IPS-11a (cell line): ENCODE measurements at regions not wholly inside any gene's neighbourhood (a gene's known extent, or its start where the extent isn't known, plus 50 kb on each side); places are given as distances from the start of the nearest gene placed in this dataset.

Source experiments
- H3K4me3 ChIP-seq: one replicate; pipeline ENCODE4 v1.5.1; 2013; ENCODE audit warnings: low read depth, low read length, control low read depth

GRCh38 chr11:122354025-122354697 lies 238.1 kb upstream of the BLID start:
- no peak overlapping the region for H3K4me3 ChIP-seq

- H3K4me3 ChIP-seq: no peak overlapping the region
Measured at GRCh38 chr11:122353561-122353960, 237.5 kb upstream of the BLID start.

DNA sequence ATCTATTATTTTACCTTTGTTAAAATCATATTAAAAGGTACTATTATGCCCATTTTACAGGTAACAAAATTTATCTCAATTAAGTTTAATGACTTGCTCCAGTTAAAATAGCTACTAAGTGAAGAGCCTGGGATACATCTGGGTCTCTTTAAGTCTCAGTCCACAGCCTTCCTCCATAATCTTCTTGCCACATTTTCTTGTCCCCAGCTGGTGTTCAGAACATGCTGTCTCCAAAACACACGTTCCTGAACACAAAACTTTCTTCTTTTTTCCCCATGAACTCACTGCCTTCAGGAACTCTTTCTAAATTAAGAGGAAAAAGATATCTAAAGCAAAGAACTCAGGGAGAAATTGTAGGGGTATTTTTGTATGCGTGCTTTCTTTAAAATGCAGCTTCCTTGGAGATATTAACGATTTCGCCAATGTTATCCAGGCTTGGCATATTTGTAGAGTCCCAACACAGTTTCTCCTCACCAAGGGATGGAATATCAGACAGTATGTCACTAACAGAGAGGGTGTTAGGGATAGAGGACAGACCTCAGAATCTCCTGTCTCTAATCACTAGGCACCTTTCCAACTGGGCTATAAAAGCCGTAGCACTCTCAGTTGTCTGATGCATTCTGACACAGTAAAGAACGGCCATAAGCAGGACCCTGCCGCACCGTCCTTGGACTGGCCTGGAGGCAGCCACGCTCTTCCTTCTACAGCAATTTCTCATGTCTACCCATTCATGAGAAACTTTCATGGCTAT lies 232.8 kb upstream of the BLID start:
- H3K4me3 ChIP-seq: no peak overlapping the region

- H3K4me3 ChIP-seq: no peak overlapping the region
Measured at GRCh38 chr11:122346006-122346405, 230.0 kb upstream of the BLID start.

DNA sequence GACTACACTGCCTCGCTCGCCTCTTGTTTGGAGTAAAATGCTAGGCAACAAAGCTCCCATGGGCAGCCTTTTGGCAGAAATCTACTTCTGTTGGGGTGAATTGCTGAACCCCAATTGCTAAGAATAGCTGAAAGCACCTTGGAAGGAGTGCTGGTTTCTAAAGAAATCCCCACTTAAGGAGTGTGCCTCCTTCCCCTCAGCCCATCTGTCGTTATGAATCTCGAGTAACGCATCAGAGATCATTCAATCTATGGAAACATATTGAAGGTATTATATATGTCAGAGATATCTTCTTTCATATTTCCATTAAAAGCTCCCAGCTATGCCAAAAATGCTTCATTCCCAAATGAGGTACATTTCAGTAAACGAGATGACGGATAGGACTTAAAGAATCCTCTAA lies 229.6 kb upstream of the BLID start:
- no peak overlapping the region for H3K4me3 ChIP-seq

DNA sequence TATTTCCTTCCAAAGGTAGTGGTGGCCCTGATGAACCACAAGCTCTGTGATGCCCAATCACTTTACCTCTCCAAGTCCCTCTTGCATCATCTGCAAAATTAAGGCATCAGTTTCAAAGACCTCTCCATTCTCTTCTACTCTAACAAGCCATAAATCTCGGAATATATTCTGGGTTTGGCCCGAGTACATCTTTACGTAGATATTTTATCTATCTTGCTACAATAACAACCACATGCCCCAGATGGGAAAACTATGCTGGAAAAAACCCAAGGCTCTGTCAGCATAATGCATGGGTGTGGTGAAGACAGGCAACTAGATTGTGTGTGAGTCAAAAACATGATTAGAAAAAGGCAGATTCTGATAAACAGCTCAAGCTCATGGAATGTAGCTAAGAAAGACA lies 228.2 kb upstream of the BLID start:
- H3K4me3 ChIP-seq: no peak overlapping the region

DNA sequence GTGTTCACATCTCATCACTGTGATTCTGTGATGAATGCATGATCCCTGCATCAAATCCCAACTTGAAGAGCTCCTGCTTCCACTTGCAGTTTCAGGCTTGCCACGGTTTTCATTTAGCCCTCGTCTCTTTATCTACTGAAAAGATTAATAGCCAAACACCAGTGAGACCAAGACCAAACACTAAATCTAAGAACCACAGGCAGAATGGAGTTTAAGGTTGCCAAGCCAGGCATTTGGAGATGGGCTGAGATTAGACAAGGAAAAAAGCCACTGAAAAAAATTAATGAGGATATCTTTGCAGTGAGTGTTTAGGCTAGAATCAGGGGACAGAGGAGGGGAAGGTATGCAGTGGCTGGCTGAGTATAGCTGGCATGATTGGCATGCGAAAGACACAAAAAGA lies 227.2 kb upstream of the BLID start:
- H3K4me3 ChIP-seq: no peak overlapping the region

- no peak overlapping the region for H3K4me3 ChIP-seq
Measured at GRCh38 chr11:122342089-122342744, 226.2 kb upstream of the BLID start.

GRCh38 chr11:122341477-122341876 lies 225.5 kb upstream of the BLID start:
- no peak overlapping the region for H3K4me3 ChIP-seq

DNA sequence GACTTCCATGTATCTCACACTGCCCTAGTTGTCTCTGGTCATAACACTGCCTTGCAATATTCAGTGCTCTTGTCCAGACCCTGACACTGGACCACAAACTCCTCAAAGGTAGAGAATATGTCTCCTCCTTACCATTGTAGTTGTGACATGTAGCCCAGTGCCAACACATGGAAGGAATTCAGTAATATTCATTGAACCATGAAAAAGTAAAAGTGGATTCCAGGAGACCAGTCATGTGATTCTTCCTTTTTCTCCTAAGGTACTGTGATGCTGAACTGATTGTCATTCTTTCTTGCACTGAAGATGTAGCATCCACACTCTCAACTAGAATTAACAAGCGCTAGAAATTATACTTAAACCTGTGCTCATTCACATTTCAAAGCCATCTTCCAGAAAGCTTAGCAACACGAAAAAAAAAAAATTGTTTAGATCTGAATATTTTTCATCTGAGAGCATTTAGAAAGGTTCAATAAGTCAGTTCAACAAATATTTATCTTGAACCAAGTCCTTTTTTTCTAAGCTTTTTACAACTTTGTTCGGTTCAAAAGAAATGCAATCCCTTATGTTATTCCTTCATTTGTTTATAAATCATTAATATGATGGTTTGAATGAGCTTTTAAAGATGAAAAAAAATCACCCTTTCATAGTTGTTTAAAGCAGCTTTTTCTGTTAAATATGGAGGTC lies 224.7 kb upstream of the BLID start:
- no peak overlapping the region for H3K4me3 ChIP-seq

DNA sequence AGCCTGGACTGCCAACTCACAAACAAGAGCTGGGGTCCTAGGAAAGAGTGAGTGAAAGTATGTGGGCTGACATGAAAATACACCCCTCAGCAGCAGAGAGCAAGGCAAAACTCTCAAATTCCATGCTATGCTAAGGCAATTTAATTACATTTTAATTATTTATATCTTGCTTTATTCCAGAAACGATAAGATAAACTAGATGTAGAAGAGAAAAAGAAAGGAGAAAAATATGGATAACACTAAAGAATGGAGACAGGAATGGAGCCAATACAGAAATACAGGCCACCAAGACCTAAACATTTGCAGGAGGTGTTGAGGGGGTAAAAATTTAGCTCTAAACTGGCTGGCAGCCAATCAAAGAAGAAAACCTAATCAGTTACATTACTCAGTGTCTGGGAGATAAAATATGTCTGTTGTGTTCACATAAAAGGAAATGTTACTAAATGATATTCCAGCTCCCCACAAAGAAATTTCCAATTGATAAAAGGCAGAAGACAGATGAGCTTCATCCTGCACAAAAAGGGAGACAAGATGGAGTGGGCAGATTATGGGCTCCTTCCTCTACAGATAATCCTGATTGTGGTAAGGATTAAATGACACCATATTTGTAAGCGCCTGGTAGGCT lies 223.5 kb upstream of the BLID start:
- H3K4me3 ChIP-seq: no peak overlapping the region

- H3K4me3 ChIP-seq: no peak overlapping the region
Measured at GRCh38 chr11:122337704-122338103, 221.7 kb upstream of the BLID start.

- no peak overlapping the region for H3K4me3 ChIP-seq
Measured at GRCh38 chr11:122337241-122337640, 221.2 kb upstream of the BLID start.

GRCh38 chr11:122336706-122337105 lies 220.7 kb upstream of the BLID start:
- no peak overlapping the region for H3K4me3 ChIP-seq

DNA sequence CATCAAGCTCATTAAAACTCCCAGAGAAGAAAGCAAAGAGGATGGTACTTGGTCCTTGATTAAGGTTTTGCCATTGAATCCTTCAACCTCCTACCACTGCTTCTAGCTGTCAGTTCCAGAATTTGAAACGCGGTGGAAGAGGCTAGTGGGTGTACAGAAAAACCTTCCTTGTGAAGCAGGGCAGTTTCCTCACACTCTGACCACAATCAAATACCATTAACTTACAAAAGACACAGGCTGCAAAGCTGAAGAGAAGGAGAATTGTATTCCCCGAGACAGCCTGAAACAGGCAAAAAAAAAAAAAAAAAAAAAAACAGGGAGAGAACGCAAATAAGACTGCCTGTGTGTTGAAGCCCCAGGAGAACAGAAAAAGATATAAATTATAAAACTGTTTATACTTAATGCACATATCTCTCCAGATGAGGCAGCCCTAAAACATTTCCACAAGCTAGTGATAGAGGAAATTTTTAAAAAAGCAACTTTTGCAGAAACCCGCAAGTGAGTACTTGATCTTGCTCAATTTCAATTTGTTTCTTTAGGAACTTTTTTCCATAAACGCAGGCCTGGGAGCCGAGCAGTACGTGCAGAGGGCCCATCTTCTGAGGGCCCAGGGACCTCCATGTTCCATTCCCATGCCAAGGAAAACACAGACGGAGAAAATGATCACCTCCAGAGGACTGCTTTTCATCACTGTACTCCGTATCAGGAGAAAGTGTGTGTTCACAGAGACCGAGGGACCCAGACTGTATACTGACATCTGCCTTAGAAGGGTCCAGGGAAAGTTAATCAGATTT lies 218.7 kb upstream of the BLID start:
- H3K4me3 ChIP-seq: no peak overlapping the region

GRCh38 chr11:122333467-122333866 lies 217.5 kb upstream of the BLID start:
- no peak overlapping the region for H3K4me3 ChIP-seq

- no peak overlapping the region for H3K4me3 ChIP-seq
Measured at GRCh38 chr11:122331079-122331478, 215.1 kb upstream of the BLID start.

DNA sequence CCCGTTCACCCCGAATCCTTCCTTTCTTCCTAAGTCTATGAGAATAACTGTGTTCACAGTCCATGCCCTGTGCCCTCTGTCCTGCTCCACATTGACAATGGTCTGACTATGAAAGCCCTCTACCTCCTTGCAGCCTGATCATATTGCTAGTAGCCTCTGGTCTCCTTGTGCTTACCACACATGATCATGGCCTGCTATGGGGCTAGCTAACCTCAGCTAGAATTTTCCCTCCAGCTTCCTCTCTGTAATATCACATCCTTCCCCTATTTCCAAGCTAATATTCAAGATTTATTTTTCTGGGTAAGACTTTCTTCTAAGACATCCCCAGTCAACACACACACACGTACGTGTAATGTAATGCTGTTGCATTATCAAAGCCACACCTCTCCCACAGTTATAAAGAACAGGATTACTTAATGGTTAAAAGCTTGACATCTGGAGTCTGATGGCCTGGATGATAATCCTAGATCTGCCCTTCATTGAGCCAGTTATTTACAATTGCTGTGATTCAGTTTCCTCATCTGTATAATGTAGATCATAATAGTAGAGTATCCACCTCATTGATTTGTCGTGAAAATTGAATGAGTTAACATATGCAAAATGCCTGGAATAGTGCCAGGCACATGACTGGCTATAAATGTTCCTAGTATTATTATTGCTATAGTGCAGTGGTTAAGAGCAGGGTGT lies 214.4 kb upstream of the BLID start:
- H3K4me3 ChIP-seq: no peak overlapping the region

- H3K4me3 ChIP-seq: no peak overlapping the region
Measured at GRCh38 chr11:122327528-122327927, 211.5 kb upstream of the BLID start.
